ENCODE measurements at regions not wholly inside any gene's neighbourhood (a gene's known extent, or its start where the extent isn't known, plus 50 kb on each side); places are given as distances from the start of the nearest gene placed in this dataset.
"Not testable (repeated sequence)": the region's sequence is repeated elsewhere in the genome, so short reads cannot be mapped to it uniquely, and the experiment has no call there.

- CTCF ChIA-PET: interaction anchor here (1.0 to 2.1 kb wide), 2 partner anchors 13 to 19 kb away, joined by 3 to 6 read pairs; no protein-coding TSS in a partner anchor
- H3K27me3 ChIP-seq (replicated peaks in 2 of 5; ENCODE audit: control insufficient read depth in 4 of 5, insufficient read depth in 5 of 5, low read length in 4 of 5): peaks cover 0 to 4% (median 0%) of the 10 kb centered on the region in 5 experiments
- H3K36me3 ChIP-seq (ENCODE audit: control insufficient read depth in 4 of 4, insufficient read depth in 4 of 4, low read length in 3 of 4): no peaks in the 10 kb centered on the region
- WGBS (ENCODE audit: insufficient coverage): 92% methylated on average over 4 of the region's 4 CpGs
- POLR2A ChIA-PET: interaction anchor here (0.6 kb wide), 1 partner anchor 8 kb away, joined by 3 read pairs; no protein-coding TSS in a partner anchor
- no peak for DNase-seq
- H3K4me1 ChIP-seq (ENCODE audit: control extremely low read depth in 1 of 4, control insufficient read depth in 4 of 4, insufficient read depth in 4 of 4, low read length in 3 of 4): no peaks in the 10 kb centered on the region
- H3K27ac ChIP-seq (ENCODE audit: insufficient read depth in 1 of 2, low read depth in 1 of 2, low read length in 2 of 2, poor library complexity in 1 of 2, severe bottlenecking in 2 of 2): no peak overlapping the region
- H3K4me3 ChIP-seq (ENCODE audit: control insufficient read depth in 1 of 7, extremely low read depth in 1 of 7, insufficient read depth in 4 of 7, low read depth in 2 of 7, low read length in 6 of 7): no peak overlapping the region
- H3K9me3 ChIP-seq (ENCODE audit: control extremely low read depth in 1 of 5, control insufficient read depth in 4 of 5, insufficient read depth in 2 of 5, low read depth in 1 of 5, low read length in 4 of 5): peaks cover 0 to 1% (median 0%) of the 10 kb centered on the region in 5 experiments
Observed at GRCh38 chr6:2581011-2581410, 169.7 kb downstream of the MYLK4 start.

DNA sequence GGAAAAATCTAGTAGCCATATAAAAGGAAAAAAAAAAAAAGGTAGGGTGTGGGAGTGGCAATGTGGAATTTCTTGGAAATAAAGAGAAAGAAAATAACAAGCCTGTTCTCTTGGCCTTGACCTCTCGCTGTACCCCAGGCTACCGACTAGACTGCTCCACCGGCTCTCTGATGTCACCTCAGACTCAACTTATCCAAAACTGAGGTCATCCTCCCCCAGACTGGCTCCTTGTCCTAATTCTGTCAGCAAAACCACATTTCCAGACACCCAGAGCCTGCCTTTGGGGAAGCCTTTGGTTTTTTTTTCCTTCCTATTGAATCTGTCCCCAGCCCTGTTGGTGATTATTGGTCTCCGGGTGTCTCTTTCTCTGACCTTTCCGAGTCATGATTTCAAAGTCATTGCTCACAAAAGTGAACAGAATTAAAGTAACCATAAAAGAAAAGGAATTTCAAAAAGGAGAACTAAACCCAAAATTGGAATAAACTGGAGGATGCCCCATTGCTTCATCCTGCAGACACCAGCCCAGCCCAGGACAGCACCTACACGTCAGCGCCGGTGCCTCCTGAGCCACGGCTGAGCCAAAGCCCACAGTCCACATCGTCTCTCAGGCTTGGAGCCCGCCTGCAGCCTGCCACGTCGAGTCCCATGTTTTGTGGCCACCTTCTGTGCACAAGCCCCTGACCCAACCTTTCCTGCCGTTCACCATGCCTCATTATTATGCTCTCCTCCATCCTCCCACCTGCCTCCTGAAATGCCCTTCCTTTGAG is 170.7 kb downstream of the MYLK4 start:
- Histone ChIP-seq H3K27ac (ENCODE audit: insufficient read depth in 1 of 2, low read depth in 1 of 2, low read length in 2 of 2, poor library complexity in 1 of 2, severe bottlenecking in 2 of 2) (no peak overlapping the region), H3K9me3 (ENCODE audit: control extremely low read depth in 1 of 5, control insufficient read depth in 4 of 5, insufficient read depth in 2 of 5, low read depth in 1 of 5, low read length in 4 of 5) (peaks cover 0 to 3% (median 0%) of the 10 kb centered on the region in 5 experiments), H3K36me3 (ENCODE audit: control insufficient read depth in 4 of 4, insufficient read depth in 4 of 4, low read length in 3 of 4) (no peaks in the 10 kb centered on the region), H3K4me1 (ENCODE audit: control extremely low read depth in 1 of 4, control insufficient read depth in 4 of 4, insufficient read depth in 4 of 4, low read length in 3 of 4) (no peaks in the 10 kb centered on the region), H3K4me3 (ENCODE audit: control insufficient read depth in 1 of 7, extremely low read depth in 1 of 7, insufficient read depth in 4 of 7, low read depth in 2 of 7, low read length in 6 of 7) (no peak overlapping the region), H3K27me3 (replicated peaks in 2 of 5; ENCODE audit: control insufficient read depth in 4 of 5, insufficient read depth in 5 of 5, low read length in 4 of 5) (peaks cover 0 to 4% (median 0%) of the 10 kb centered on the region in 5 experiments)
- ChIA-PET POLR2A (interaction anchor here (0.6 kb wide), 1 partner anchor 21 kb away, joined by 3 read pairs; no protein-coding TSS in a partner anchor), CTCF (interaction anchor here (0.8 kb wide), 1 partner anchor 39 kb away, joined by 3 read pairs; no protein-coding TSS in a partner anchor)
- no peak for DNase-seq
- 92% methylated on average over 12 of the region's 14 CpGs for WGBS (ENCODE audit: insufficient coverage)

- peaks cover 0 to 3% (median 0%) of the 10 kb centered on the region in 5 experiments for H3K9me3 ChIP-seq (ENCODE audit: control extremely low read depth in 1 of 5, control insufficient read depth in 4 of 5, insufficient read depth in 2 of 5, low read depth in 1 of 5, low read length in 4 of 5)
- DNase-seq: no peak
- no peaks in the 10 kb centered on the region for H3K4me1 ChIP-seq (ENCODE audit: control extremely low read depth in 1 of 4, control insufficient read depth in 4 of 4, insufficient read depth in 4 of 4, low read length in 3 of 4)
- no peaks in the 10 kb centered on the region for H3K36me3 ChIP-seq (ENCODE audit: control insufficient read depth in 4 of 4, insufficient read depth in 4 of 4, low read length in 3 of 4)
- no peak overlapping the region for H3K27ac ChIP-seq (ENCODE audit: insufficient read depth in 1 of 2, low read depth in 1 of 2, low read length in 2 of 2, poor library complexity in 1 of 2, severe bottlenecking in 2 of 2)
- ChIA-PET CTCF (interaction anchor here (0.8 kb wide), 1 partner anchor 38 kb away, joined by 3 read pairs; no protein-coding TSS in a partner anchor), POLR2A (interaction anchor here (0.6 kb wide), 1 partner anchor 22 kb away, joined by 3 read pairs; no protein-coding TSS in a partner anchor)
- peaks cover 0 to 4% (median 0%) of the 10 kb centered on the region in 5 experiments for H3K27me3 ChIP-seq (replicated peaks in 2 of 5; ENCODE audit: control insufficient read depth in 4 of 5, insufficient read depth in 5 of 5, low read length in 4 of 5)
- 85% methylated on average over 16 of the region's 16 CpGs for WGBS (ENCODE audit: insufficient coverage)
- no peak overlapping the region for H3K4me3 ChIP-seq (ENCODE audit: control insufficient read depth in 1 of 7, extremely low read depth in 1 of 7, insufficient read depth in 4 of 7, low read depth in 2 of 7, low read length in 6 of 7)
Observed at GRCh38 chr6:2579241-2579761, 171.4 kb downstream of the MYLK4 start.

DNA sequence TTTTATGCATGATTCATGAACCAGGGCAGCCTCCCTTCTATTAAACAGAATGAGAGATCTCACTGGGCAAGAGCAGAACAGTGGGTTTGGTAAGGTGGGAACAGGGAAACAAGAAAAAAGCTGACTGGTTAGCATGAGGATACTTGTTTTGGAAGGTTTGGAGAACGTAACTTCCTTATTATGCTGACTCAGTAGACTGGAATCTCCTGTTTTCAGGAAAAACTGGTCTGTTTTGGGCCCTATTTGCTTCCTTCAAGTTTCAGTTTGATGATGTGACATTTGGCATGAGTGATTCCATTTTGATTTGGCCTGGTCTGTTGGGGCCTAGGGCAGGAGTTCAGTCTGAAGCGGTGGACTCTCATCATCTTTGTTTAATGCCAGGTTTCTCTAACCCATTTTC is 172.0 kb downstream of the MYLK4 start:
- ChIA-PET CTCF (interaction anchor here (0.8 kb wide), 1 partner anchor 38 kb away, joined by 3 read pairs; no protein-coding TSS in a partner anchor), POLR2A (no interaction called here)
- no CpG with 5 or more reads among the region's 2 CpGs for WGBS (ENCODE audit: insufficient coverage)
- H3K27ac ChIP-seq (ENCODE audit: insufficient read depth in 1 of 2, low read depth in 1 of 2, low read length in 2 of 2, poor library complexity in 1 of 2, severe bottlenecking in 2 of 2): no peak overlapping the region
- H3K27me3 ChIP-seq (replicated peaks in 2 of 5; ENCODE audit: control insufficient read depth in 4 of 5, insufficient read depth in 5 of 5, low read length in 4 of 5): peaks cover 0 to 4% (median 0%) of the 10 kb centered on the region in 5 experiments
- no peak for DNase-seq
- H3K36me3 ChIP-seq (ENCODE audit: control insufficient read depth in 4 of 4, insufficient read depth in 4 of 4, low read length in 3 of 4): no peaks in the 10 kb centered on the region
- H3K4me3 ChIP-seq (ENCODE audit: control insufficient read depth in 1 of 7, extremely low read depth in 1 of 7, insufficient read depth in 4 of 7, low read depth in 2 of 7, low read length in 6 of 7): no peak overlapping the region
- H3K4me1 ChIP-seq (ENCODE audit: control extremely low read depth in 1 of 4, control insufficient read depth in 4 of 4, insufficient read depth in 4 of 4, low read length in 3 of 4): no peaks in the 10 kb centered on the region
- peaks cover 0 to 7% (median 0%) of the 10 kb centered on the region in 5 experiments for H3K9me3 ChIP-seq (ENCODE audit: control extremely low read depth in 1 of 5, control insufficient read depth in 4 of 5, insufficient read depth in 2 of 5, low read depth in 1 of 5, low read length in 4 of 5)

DNA sequence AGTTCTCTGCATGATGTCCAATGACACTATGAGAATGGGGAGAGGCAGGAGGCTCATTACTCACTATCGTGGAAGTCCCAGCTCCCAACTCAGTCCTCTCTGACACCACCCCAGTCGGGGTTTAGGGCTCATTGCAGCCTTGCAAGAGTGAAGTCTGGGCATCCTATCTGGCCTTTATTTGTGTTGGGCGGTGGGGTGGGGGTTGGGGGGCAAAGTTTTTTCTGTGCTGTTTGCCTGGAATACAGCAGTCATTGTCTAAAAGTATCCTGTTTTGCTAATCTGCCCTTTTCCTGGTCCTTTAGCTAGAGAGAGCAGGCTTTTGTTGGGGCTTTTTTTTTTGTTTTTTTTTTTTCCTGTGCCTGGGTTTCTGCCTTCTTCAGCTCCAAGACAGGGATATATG is 174.2 kb downstream of the MYLK4 start:
- H3K27ac ChIP-seq (ENCODE audit: insufficient read depth in 1 of 2, low read depth in 1 of 2, low read length in 2 of 2, poor library complexity in 1 of 2, severe bottlenecking in 2 of 2): no peak overlapping the region
- WGBS (ENCODE audit: insufficient coverage): no CpG with 5 or more reads among the region's 3 CpGs

DNA sequence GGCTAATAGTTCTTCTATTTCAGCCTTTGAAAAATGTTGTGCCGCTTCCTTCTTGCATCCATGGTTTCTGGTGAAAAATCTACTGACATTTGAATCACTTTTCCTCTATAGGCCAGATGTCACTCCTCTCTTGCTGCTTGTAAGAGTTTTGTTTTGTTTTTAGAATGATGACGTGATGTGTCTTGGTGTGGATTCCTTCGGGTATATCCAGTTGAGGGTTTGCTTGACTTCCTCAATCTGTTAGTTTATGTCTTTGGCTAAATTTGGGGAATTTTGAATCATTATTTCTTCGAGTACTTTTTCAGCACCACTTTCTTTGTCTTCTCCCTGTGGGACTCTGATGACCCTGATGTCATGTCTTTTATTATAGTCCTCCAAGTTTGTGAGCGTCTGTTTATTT is 175.5 kb downstream of the MYLK4 start:
- Histone ChIP-seq H3K4me1 (ENCODE audit: control extremely low read depth in 1 of 4, control insufficient read depth in 4 of 4, insufficient read depth in 4 of 4, low read length in 3 of 4) (no peaks in the 10 kb centered on the region), H3K36me3 (ENCODE audit: control insufficient read depth in 4 of 4, insufficient read depth in 4 of 4, low read length in 3 of 4) (no peaks in the 10 kb centered on the region), H3K27me3 (replicated peaks in 2 of 5; ENCODE audit: control insufficient read depth in 4 of 5, insufficient read depth in 5 of 5, low read length in 4 of 5) (no peaks in the 10 kb centered on the region), H3K9me3 (ENCODE audit: control extremely low read depth in 1 of 5, control insufficient read depth in 4 of 5, insufficient read depth in 2 of 5, low read depth in 1 of 5, low read length in 4 of 5) (peaks cover 0 to 9% (median 0%) of the 10 kb centered on the region in 5 experiments), H3K4me3 (ENCODE audit: control insufficient read depth in 1 of 7, extremely low read depth in 1 of 7, insufficient read depth in 4 of 7, low read depth in 2 of 7, low read length in 6 of 7) (no peak overlapping the region), H3K27ac (ENCODE audit: insufficient read depth in 1 of 2, low read depth in 1 of 2, low read length in 2 of 2, poor library complexity in 1 of 2, severe bottlenecking in 2 of 2) (no peak overlapping the region)
- ChIA-PET POLR2A (no interaction called here), CTCF (no interaction called here)
- DNase-seq: no peak
- no CpG with 5 or more reads among the region's 5 CpGs for WGBS (ENCODE audit: insufficient coverage)

More for the DNA sequence above, 174.2 kb downstream of the MYLK4 start:
- Histone ChIP-seq H3K4me3 (ENCODE audit: control insufficient read depth in 1 of 7, extremely low read depth in 1 of 7, insufficient read depth in 4 of 7, low read depth in 2 of 7, low read length in 6 of 7) (no peak overlapping the region), H3K36me3 (ENCODE audit: control insufficient read depth in 4 of 4, insufficient read depth in 4 of 4, low read length in 3 of 4) (no peaks in the 10 kb centered on the region), H3K9me3 (ENCODE audit: control extremely low read depth in 1 of 5, control insufficient read depth in 4 of 5, insufficient read depth in 2 of 5, low read depth in 1 of 5, low read length in 4 of 5) (peaks cover 0 to 9% (median 0%) of the 10 kb centered on the region in 5 experiments), H3K4me1 (ENCODE audit: control extremely low read depth in 1 of 4, control insufficient read depth in 4 of 4, insufficient read depth in 4 of 4, low read length in 3 of 4) (no peaks in the 10 kb centered on the region), H3K27me3 (replicated peaks in 2 of 5; ENCODE audit: control insufficient read depth in 4 of 5, insufficient read depth in 5 of 5, low read length in 4 of 5) (no peaks in the 10 kb centered on the region)
- no peak for DNase-seq
- ChIA-PET POLR2A (no interaction called here), CTCF (no interaction called here)

DNA sequence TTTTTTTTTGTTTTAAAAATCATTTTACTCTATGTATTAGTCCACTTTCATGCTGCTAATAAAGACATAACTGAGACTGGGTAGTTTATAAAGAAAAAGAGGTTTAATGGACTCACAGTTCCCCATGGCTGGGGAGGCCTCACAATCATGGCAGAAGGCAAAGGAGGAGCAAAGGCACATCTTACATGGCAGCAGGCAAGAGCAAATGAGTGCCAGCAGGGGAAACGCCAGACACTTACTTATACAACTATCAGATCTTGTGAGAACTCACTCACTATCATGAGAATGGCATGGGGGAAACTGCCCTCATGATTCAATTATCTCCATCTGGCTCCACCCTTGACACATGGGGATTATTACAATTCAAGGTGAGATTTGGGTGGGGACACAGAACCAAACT is 181.3 kb downstream of the MYLK4 start:
- H3K27me3 ChIP-seq (replicated peaks in 2 of 5; ENCODE audit: control insufficient read depth in 4 of 5, insufficient read depth in 5 of 5, low read length in 4 of 5); H3K4me3 ChIP-seq (ENCODE audit: control insufficient read depth in 1 of 7, extremely low read depth in 1 of 7, insufficient read depth in 4 of 7, low read depth in 2 of 7, low read length in 6 of 7); POLR2A ChIA-PET; DNase-seq; H3K36me3 ChIP-seq (ENCODE audit: control insufficient read depth in 4 of 4, insufficient read depth in 4 of 4, low read length in 3 of 4); H3K27ac ChIP-seq (ENCODE audit: insufficient read depth in 1 of 2, low read depth in 1 of 2, low read length in 2 of 2, poor library complexity in 1 of 2, severe bottlenecking in 2 of 2); H3K4me1 ChIP-seq (ENCODE audit: control extremely low read depth in 1 of 4, control insufficient read depth in 4 of 4, insufficient read depth in 4 of 4, low read length in 3 of 4); CTCF ChIA-PET: not testable (repeated sequence)
- no CpG with 5 or more reads among the region's 1 CpG for WGBS (ENCODE audit: insufficient coverage)
- H3K9me3 ChIP-seq (ENCODE audit: control extremely low read depth in 1 of 5, control insufficient read depth in 4 of 5, insufficient read depth in 2 of 5, low read depth in 1 of 5, low read length in 4 of 5): peaks cover 0 to 14% (median 3%) of the 10 kb centered on the region in 5 experiments
